IPS-20b (cell line): ENCODE measurements at regions not wholly inside any gene's neighbourhood (a gene's known extent, or its start where the extent isn't known, plus 50 kb on each side); places are given as distances from the start of the nearest gene placed in this dataset.

Experiments used
- H3K27ac ChIP-seq: one replicate; pipeline ENCODE4 v1.5.1; 2013; ENCODE audit warnings: low read length
- H3K27me3 ChIP-seq: 2 replicates; pipeline ENCODE4 v1.6.1; 2013; ENCODE audit warnings: mild to moderate bottlenecking, low read length, inconsistent platforms; ENCODE audit not compliant: insufficient read depth
- H3K36me3 ChIP-seq: 2 replicates; pipeline ENCODE4 v1.6.1; 2013; ENCODE audit warnings: low read depth, mild to moderate bottlenecking, inconsistent platforms, low read length, moderate library complexity; ENCODE audit not compliant: insufficient read depth
- H3K4me1 ChIP-seq: 2 replicates; pipeline ENCODE4 v1.6.1; 2013; ENCODE audit warnings: mild to moderate bottlenecking, control low read depth, inconsistent platforms, low read length, moderate library complexity; ENCODE audit not compliant: insufficient read depth
- H3K4me3 ChIP-seq: 2 replicates; pipeline ENCODE4 v1.5.1; 2013; ENCODE audit warnings: mild to moderate bottlenecking, low read length, inconsistent platforms
- H3K9ac ChIP-seq: 2 replicates; pipeline ENCODE4 v1.6.1; 2013; ENCODE audit warnings: low read depth, mild to moderate bottlenecking, inconsistent platforms, low read length, moderate library complexity
- H3K9me3 ChIP-seq: 2 replicates; pipeline ENCODE4 v1.6.1; 2013; ENCODE audit warnings: mild to moderate bottlenecking, low read depth, low read length, inconsistent platforms; ENCODE audit not compliant: insufficient read depth

- Histone ChIP-seq H3K4me1 (no peaks in the 10 kb centered on the region), H3K27ac (no peak overlapping the region), H3K9me3 (peaks cover 7% of the 10 kb centered on the region; the same call in 1 of the 2 replicates), H3K9ac (no peak overlapping the region), H3K36me3 (no peaks in the 10 kb centered on the region), H3K27me3 (no peaks in the 10 kb centered on the region), H3K4me3 (no peak overlapping the region)
These were observed 161.1 kb upstream of the FST start for GRCh38 chr5:53319315-53319714.

GRCh38 chr5:53321073-53321472 lies 159.4 kb upstream of the FST start:
- H3K36me3 ChIP-seq = no peaks in the 10 kb centered on the region
- H3K27ac ChIP-seq = no peak overlapping the region
- no peak overlapping the region for H3K4me3 ChIP-seq
- no peaks in the 10 kb centered on the region for H3K27me3 ChIP-seq
- H3K9ac ChIP-seq = no peak overlapping the region
- H3K4me1 ChIP-seq = no peaks in the 10 kb centered on the region
- peaks cover under 1% of the 10 kb centered on the region; the same call in 1 of the 2 replicates for H3K9me3 ChIP-seq

GRCh38 chr5:53321721-53322120 lies 158.7 kb upstream of the FST start:
- H3K9ac ChIP-seq = no peak overlapping the region
- H3K4me3 ChIP-seq = no peak overlapping the region
- no peaks in the 10 kb centered on the region for H3K4me1 ChIP-seq
- H3K27me3 ChIP-seq = no peaks in the 10 kb centered on the region
- H3K9me3 ChIP-seq = no peaks in the 10 kb centered on the region
- H3K36me3 ChIP-seq = no peaks in the 10 kb centered on the region
- H3K27ac ChIP-seq = no peak overlapping the region

GRCh38 chr5:53322257-53322656 lies 158.2 kb upstream of the FST start:
- H3K27me3 ChIP-seq = no peaks in the 10 kb centered on the region
- H3K9me3 ChIP-seq = no peaks in the 10 kb centered on the region
- H3K36me3 ChIP-seq = no peaks in the 10 kb centered on the region
- no peak overlapping the region for H3K9ac ChIP-seq
- no peak overlapping the region for H3K27ac ChIP-seq
- H3K4me1 ChIP-seq = no peaks in the 10 kb centered on the region
- no peak overlapping the region for H3K4me3 ChIP-seq

GRCh38 chr5:53323511-53323910 lies 156.9 kb upstream of the FST start:
- H3K4me1 ChIP-seq = no peaks in the 10 kb centered on the region
- H3K36me3 ChIP-seq = no peaks in the 10 kb centered on the region
- H3K27ac ChIP-seq = no peak overlapping the region
- no peaks in the 10 kb centered on the region for H3K9me3 ChIP-seq
- H3K4me3 ChIP-seq = no peak overlapping the region
- no peaks in the 10 kb centered on the region for H3K27me3 ChIP-seq
- H3K9ac ChIP-seq = no peak overlapping the region

GRCh38 chr5:53323943-53324642 lies 156.3 kb upstream of the FST start:
- H3K9me3 ChIP-seq = no peaks in the 10 kb centered on the region
- H3K4me3 ChIP-seq = no peak overlapping the region
- no peaks in the 10 kb centered on the region for H3K4me1 ChIP-seq
- no peak overlapping the region for H3K9ac ChIP-seq
- H3K27ac ChIP-seq = no peak overlapping the region
- H3K27me3 ChIP-seq = no peaks in the 10 kb centered on the region
- H3K36me3 ChIP-seq = no peaks in the 10 kb centered on the region

GRCh38 chr5:53326424-53327153 lies 153.8 kb upstream of the FST start:
- H3K36me3 ChIP-seq = no peaks in the 10 kb centered on the region
- no peak overlapping the region for H3K27ac ChIP-seq

GRCh38 chr5:53327811-53328334 lies 152.6 kb upstream of the FST start:
- Histone ChIP-seq H3K9me3 (no peaks in the 10 kb centered on the region), H3K4me3 (no peak overlapping the region), H3K9ac (no peak overlapping the region), H3K27me3 (no peaks in the 10 kb centered on the region), H3K27ac (no peak overlapping the region), H3K36me3 (no peaks in the 10 kb centered on the region), H3K4me1 (no peaks in the 10 kb centered on the region)

More at GRCh38 chr5:53326424-53327153, 153.8 kb upstream of the FST start:
- Histone ChIP-seq H3K9ac (no peak overlapping the region), H3K4me1 (no peaks in the 10 kb centered on the region), H3K27me3 (no peaks in the 10 kb centered on the region), H3K4me3 (no peak overlapping the region), H3K9me3 (no peaks in the 10 kb centered on the region)

GRCh38 chr5:53330491-53330890 lies 149.9 kb upstream of the FST start:
- no peak overlapping the region for H3K9ac ChIP-seq
- H3K4me3 ChIP-seq = no peak overlapping the region
- H3K36me3 ChIP-seq = no peaks in the 10 kb centered on the region
- H3K4me1 ChIP-seq = no peaks in the 10 kb centered on the region
- no peak overlapping the region for H3K27ac ChIP-seq
- no peaks in the 10 kb centered on the region for H3K27me3 ChIP-seq
- no peaks in the 10 kb centered on the region for H3K9me3 ChIP-seq

GRCh38 chr5:53331463-53331862 lies 149.0 kb upstream of the FST start:
- H3K27ac ChIP-seq = no peak overlapping the region
- no peaks in the 10 kb centered on the region for H3K4me1 ChIP-seq
- no peak overlapping the region for H3K9ac ChIP-seq

GRCh38 chr5:53333160-53333559 lies 147.3 kb upstream of the FST start:
- Histone ChIP-seq H3K36me3 (no peaks in the 10 kb centered on the region), H3K4me3 (no peak overlapping the region), H3K27ac (no peak overlapping the region), H3K27me3 (no peaks in the 10 kb centered on the region), H3K4me1 (no peaks in the 10 kb centered on the region), H3K9me3 (no peaks in the 10 kb centered on the region), H3K9ac (no peak overlapping the region)

More at GRCh38 chr5:53331463-53331862, 149.0 kb upstream of the FST start:
- no peaks in the 10 kb centered on the region for H3K9me3 ChIP-seq
- H3K36me3 ChIP-seq = no peaks in the 10 kb centered on the region
- no peaks in the 10 kb centered on the region for H3K27me3 ChIP-seq
- H3K4me3 ChIP-seq = no peak overlapping the region

GRCh38 chr5:53334431-53334941 lies 145.9 kb upstream of the FST start:
- Histone ChIP-seq H3K9ac (no peak overlapping the region), H3K27ac (no peak overlapping the region)

More at GRCh38 chr5:53334431-53334941, 145.9 kb upstream of the FST start:
- Histone ChIP-seq H3K4me3 (no peak overlapping the region), H3K4me1 (no peaks in the 10 kb centered on the region), H3K36me3 (no peaks in the 10 kb centered on the region), H3K27me3 (no peaks in the 10 kb centered on the region), H3K9me3 (no peaks in the 10 kb centered on the region)
